Endodermal cell (in vitro differentiated cells): ENCODE measurements at regions not wholly inside any gene's neighbourhood (a gene's known extent, or its start where the extent isn't known, plus 50 kb on each side); places are given as distances from the start of the nearest gene placed in this dataset.

Source experiments
- DNase-seq: peaks from one replicate; pipeline ENCODE4 v3.0.0-alpha.2; 2017
- H3K27ac ChIP-seq: 2 replicates; pipeline ENCODE4 v1.5.1; 2013; ENCODE audit warnings: mild to moderate bottlenecking, low read depth, low read length, moderate library complexity
- H3K27me3 ChIP-seq: 2 replicates; pipeline ENCODE4 v1.6.1; 2013; ENCODE audit warnings: mild to moderate bottlenecking, low read length, moderate library complexity; ENCODE audit not compliant: insufficient read depth, control insufficient read depth, poor library complexity, severe bottlenecking
- H3K36me3 ChIP-seq: 2 replicates; pipeline ENCODE4 v1.7.0; 2013; ENCODE audit warnings: mild to moderate bottlenecking, low read length, moderate library complexity; ENCODE audit not compliant: control insufficient read depth, insufficient read depth
- H3K4me1 ChIP-seq: one replicate; pipeline ENCODE4 v1.7.0; 2013; ENCODE audit warnings: low read length; ENCODE audit not compliant: control insufficient read depth, insufficient read depth
- H3K4me3 ChIP-seq: 2 replicates; pipeline ENCODE4 v1.5.1; 2013; ENCODE audit warnings: mild to moderate bottlenecking, low read length, moderate library complexity
- H3K9ac ChIP-seq: 2 replicates; pipeline ENCODE4 v1.6.1; 2013; ENCODE audit warnings: mild to moderate bottlenecking, low read length, moderate library complexity; ENCODE audit not compliant: poor library complexity, severe bottlenecking; ENCODE audit errors: extremely low read depth
- H3K9me3 ChIP-seq: 2 replicates; pipeline ENCODE4 v1.6.1; 2013; ENCODE audit warnings: mild to moderate bottlenecking, low read length, moderate library complexity; ENCODE audit not compliant: control insufficient read depth
- H3K27ac Mint-ChIP-seq: 2 replicates; pipeline ENCODE4 v1.8.0; 2020; ENCODE audit warnings: mixed read lengths
- H3K27me3 Mint-ChIP-seq: 2 replicates; pipeline ENCODE4 v1.8.0; 2021; ENCODE audit warnings: mild to moderate bottlenecking, mixed read lengths; ENCODE audit not compliant: insufficient read depth
- H3K36me3 Mint-ChIP-seq: 2 replicates; pipeline ENCODE4 v1.8.0; 2020; ENCODE audit warnings: low read depth, mixed read lengths
- H3K4me1 Mint-ChIP-seq: 2 replicates; pipeline ENCODE4 v1.8.0; 2020; ENCODE audit warnings: mixed read lengths
- H3K4me3 Mint-ChIP-seq: 2 replicates; pipeline ENCODE4 v1.8.0; 2020; ENCODE audit warnings: mild to moderate bottlenecking, moderate library complexity, mixed read lengths
- H3K9me3 Mint-ChIP-seq: 2 replicates; pipeline ENCODE4 v1.8.0; 2020; ENCODE audit warnings: mild to moderate bottlenecking, mixed read lengths
- WGBS, 2 experiments: methylation state at CpG; one replicate each; pipeline versions ENCODE4 v1.1.5 to v1.1.7; 2013; ENCODE audit warnings: missing lambda C conversion rate in 2 of 2, mixed read lengths in 1 of 2; ENCODE audit not compliant: insufficient coverage in 1 of 2, insufficient read length in 1 of 2; 5-methylcytosine and 5-hydroxymethylcytosine counted together
- TF ChIP-seq, protein P1 (sequence below): fragments of 200-600 bp; sonication (generic); conservative IDR thresholded peaks from 2 replicates; pipeline ENCODE4 v1.5.0; 2021; ENCODE audit warnings: antibody characterized with exemption, mild to moderate bottlenecking

DNA sequence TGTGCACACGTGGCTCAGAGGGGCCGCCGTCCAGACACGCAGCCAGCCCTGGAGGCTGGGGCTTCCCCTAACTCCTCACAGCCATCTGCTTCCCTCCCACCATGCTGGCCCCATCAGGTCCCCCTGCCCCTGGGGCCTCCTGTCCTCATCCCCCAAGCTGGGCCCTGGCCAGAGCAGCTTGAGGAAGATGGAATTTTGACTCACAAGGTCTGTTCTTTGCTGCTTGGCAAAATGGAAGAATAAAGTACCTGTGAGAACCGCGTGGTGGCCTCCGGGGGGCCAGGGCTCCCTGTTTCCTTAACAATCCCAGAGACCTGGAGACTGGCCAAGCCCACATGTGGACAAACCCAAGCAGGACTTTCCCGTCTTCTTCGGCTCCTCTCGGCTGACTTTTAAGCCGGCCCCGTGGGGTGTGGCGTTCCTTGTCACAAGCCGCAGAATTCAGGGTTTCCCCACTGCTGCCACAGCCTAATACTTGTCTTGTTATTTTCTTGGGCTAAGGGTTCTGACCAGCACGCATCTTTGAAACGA lies 872.8 kb downstream of the BRD1 start:
- DNase-seq = peak; percentile 40
- Mint-ChIP-seq H3K4me3 (no peak overlapping the region), H3K9me3 (no peaks in the 10 kb centered on the region), H3K36me3 (no peaks in the 10 kb centered on the region), H3K27ac (no peak overlapping the region), H3K4me1 (no peaks in the 10 kb centered on the region), H3K27me3 (peaks cover 4% of the 10 kb centered on the region)
- H3K36me3 ChIP-seq = no peaks in the 10 kb centered on the region
- TF ChIP-seq, protein P1, sequence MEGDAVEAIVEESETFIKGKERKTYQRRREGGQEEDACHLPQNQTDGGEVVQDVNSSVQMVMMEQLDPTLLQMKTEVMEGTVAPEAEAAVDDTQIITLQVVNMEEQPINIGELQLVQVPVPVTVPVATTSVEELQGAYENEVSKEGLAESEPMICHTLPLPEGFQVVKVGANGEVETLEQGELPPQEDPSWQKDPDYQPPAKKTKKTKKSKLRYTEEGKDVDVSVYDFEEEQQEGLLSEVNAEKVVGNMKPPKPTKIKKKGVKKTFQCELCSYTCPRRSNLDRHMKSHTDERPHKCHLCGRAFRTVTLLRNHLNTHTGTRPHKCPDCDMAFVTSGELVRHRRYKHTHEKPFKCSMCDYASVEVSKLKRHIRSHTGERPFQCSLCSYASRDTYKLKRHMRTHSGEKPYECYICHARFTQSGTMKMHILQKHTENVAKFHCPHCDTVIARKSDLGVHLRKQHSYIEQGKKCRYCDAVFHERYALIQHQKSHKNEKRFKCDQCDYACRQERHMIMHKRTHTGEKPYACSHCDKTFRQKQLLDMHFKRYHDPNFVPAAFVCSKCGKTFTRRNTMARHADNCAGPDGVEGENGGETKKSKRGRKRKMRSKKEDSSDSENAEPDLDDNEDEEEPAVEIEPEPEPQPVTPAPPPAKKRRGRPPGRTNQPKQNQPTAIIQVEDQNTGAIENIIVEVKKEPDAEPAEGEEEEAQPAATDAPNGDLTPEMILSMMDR = peak; percentile 11
- no peak overlapping the region for H3K27ac ChIP-seq
- no peaks in the 10 kb centered on the region for H3K27me3 ChIP-seq
- WGBS, 2 experiments = 91 to 92% methylated on average over 12 to 16 of the region's 16 CpGs
- H3K9ac ChIP-seq = no peak overlapping the region
- H3K4me3 ChIP-seq = no peak overlapping the region
- no peaks in the 10 kb centered on the region for H3K9me3 ChIP-seq
- H3K4me1 ChIP-seq = no peaks in the 10 kb centered on the region

GRCh38 chr22:48953830-48954229 lies 873.8 kb downstream of the BRD1 start:
- peaks cover 4% of the 10 kb centered on the region for H3K27me3 Mint-ChIP-seq
- Histone ChIP-seq H3K4me1 (no peaks in the 10 kb centered on the region), H3K27ac (no peak overlapping the region), H3K27me3 (no peaks in the 10 kb centered on the region), H3K4me3 (no peak overlapping the region), H3K9ac (no peak overlapping the region), H3K36me3 (no peaks in the 10 kb centered on the region), H3K9me3 (no peaks in the 10 kb centered on the region)
- no peaks in the 10 kb centered on the region for H3K36me3 Mint-ChIP-seq
- H3K9me3 Mint-ChIP-seq = no peaks in the 10 kb centered on the region
- H3K27ac Mint-ChIP-seq = no peak overlapping the region
- TF ChIP-seq, protein P1 = no peak
- no peak for DNase-seq
- H3K4me1 Mint-ChIP-seq = no peaks in the 10 kb centered on the region
- WGBS, 2 experiments = 91 to 100% methylated on average over 11 of the region's 11 CpGs
- H3K4me3 Mint-ChIP-seq = no peak overlapping the region

- no peaks in the 10 kb centered on the region for H3K36me3 ChIP-seq
- TF ChIP-seq, protein P1 = no peak
- no peak for DNase-seq
- no peak overlapping the region for H3K27ac ChIP-seq
- WGBS, 2 experiments = 93 to 96% methylated on average over 10 to 11 of the region's 11 CpGs
- no peak overlapping the region for H3K4me3 Mint-ChIP-seq
- H3K4me1 Mint-ChIP-seq = no peaks in the 10 kb centered on the region
- no peaks in the 10 kb centered on the region for H3K9me3 ChIP-seq
- no peaks in the 10 kb centered on the region for H3K4me1 ChIP-seq
- H3K36me3 Mint-ChIP-seq = no peaks in the 10 kb centered on the region
- H3K4me3 ChIP-seq = no peak overlapping the region
- no peaks in the 10 kb centered on the region for H3K9me3 Mint-ChIP-seq
- no peak overlapping the region for H3K9ac ChIP-seq
- peaks cover 4% of the 10 kb centered on the region for H3K27me3 Mint-ChIP-seq
- H3K27me3 ChIP-seq = no peaks in the 10 kb centered on the region
- no peak overlapping the region for H3K27ac Mint-ChIP-seq
Measured at GRCh38 chr22:48953103-48953720, 874.5 kb downstream of the BRD1 start.
